Neutrophil (primary cell): ENCODE measurements at regions not wholly inside any gene's neighbourhood (a gene's known extent, or its start where the extent isn't known, plus 50 kb on each side); places are given as distances from the start of the nearest gene placed in this dataset.

Experiments
- H3K27ac ChIP-seq: fragments of 200-600 bp; sonication (generic); 2 replicates; pipeline ENCODE4 v1.5.1; 2016; ENCODE audit warnings: mild to moderate bottlenecking, moderate library complexity
- H3K27me3 ChIP-seq: fragments of 200-600 bp; sonication (generic); 2 replicates; pipeline ENCODE4 v1.6.0; 2016; ENCODE audit warnings: mild to moderate bottlenecking
- H3K36me3 ChIP-seq: fragments of 200-600 bp; sonication (generic); 2 replicates; pipeline ENCODE4 v1.5.1; 2017
- H3K4me1 ChIP-seq, 2 experiments: fragments of 200-600 bp in 1 of 2; sonication (generic) in 1 of 2; 1 replicate in 1 of 2; 2 replicates in 1 of 2; pipeline versions ENCODE4 v1.5.1 to v1.6.1; 2013 to 2016; ENCODE audit warnings: low read depth in 1 of 2, low read length in 1 of 2, mild to moderate bottlenecking in 1 of 2, moderate library complexity in 1 of 2; ENCODE audit not compliant: control insufficient read depth in 1 of 2, insufficient read depth in 1 of 2
- H3K4me3 ChIP-seq, 2 experiments: fragments of 200-600 bp in 1 of 2; sonication (generic) in 1 of 2; 1 replicate in 1 of 2; 2 replicates in 1 of 2; pipeline ENCODE4 v1.5.1; 2013 to 2016; ENCODE audit warnings: low read depth in 1 of 2, low read length in 1 of 2, mild to moderate bottlenecking in 1 of 2, moderate library complexity in 1 of 2
- H3K9me3 ChIP-seq: fragments of 200-600 bp; sonication (generic); 2 replicates; pipeline ENCODE4 v1.5.1; 2016
- TF ChIP-seq, protein P1 (sequence below): fragments of 200-600 bp; sonication (generic); IDR thresholded peaks from 2 replicates; pipeline ENCODE4 v1.5.1; 2016; ENCODE audit warnings: antibody characterized with exemption

- peaks cover 36% of the 10 kb centered on the region for H3K27me3 ChIP-seq
- no peak overlapping the region for H3K27ac ChIP-seq
- H3K4me3 ChIP-seq: no peak overlapping the region
- H3K36me3 ChIP-seq: no peaks in the 10 kb centered on the region
- no peaks in the 10 kb centered on the region for H3K4me1 ChIP-seq
- TF ChIP-seq, protein P1, sequence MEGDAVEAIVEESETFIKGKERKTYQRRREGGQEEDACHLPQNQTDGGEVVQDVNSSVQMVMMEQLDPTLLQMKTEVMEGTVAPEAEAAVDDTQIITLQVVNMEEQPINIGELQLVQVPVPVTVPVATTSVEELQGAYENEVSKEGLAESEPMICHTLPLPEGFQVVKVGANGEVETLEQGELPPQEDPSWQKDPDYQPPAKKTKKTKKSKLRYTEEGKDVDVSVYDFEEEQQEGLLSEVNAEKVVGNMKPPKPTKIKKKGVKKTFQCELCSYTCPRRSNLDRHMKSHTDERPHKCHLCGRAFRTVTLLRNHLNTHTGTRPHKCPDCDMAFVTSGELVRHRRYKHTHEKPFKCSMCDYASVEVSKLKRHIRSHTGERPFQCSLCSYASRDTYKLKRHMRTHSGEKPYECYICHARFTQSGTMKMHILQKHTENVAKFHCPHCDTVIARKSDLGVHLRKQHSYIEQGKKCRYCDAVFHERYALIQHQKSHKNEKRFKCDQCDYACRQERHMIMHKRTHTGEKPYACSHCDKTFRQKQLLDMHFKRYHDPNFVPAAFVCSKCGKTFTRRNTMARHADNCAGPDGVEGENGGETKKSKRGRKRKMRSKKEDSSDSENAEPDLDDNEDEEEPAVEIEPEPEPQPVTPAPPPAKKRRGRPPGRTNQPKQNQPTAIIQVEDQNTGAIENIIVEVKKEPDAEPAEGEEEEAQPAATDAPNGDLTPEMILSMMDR: no peak
- no peaks in the 10 kb centered on the region for H3K9me3 ChIP-seq
Measured at GRCh38 chr11:116189408-116190170, 583.2 kb downstream of the BUD13 start.

GRCh38 chr11:116188350-116188749 lies 584.4 kb downstream of the BUD13 start:
- Histone ChIP-seq H3K36me3 (no peaks in the 10 kb centered on the region), H3K4me3 (no peak overlapping the region), H3K4me1 (no peaks in the 10 kb centered on the region), H3K27me3 (peaks cover 23% of the 10 kb centered on the region), H3K27ac (no peak overlapping the region), H3K9me3 (no peaks in the 10 kb centered on the region)
- TF ChIP-seq, protein P1: no peak

DNA sequence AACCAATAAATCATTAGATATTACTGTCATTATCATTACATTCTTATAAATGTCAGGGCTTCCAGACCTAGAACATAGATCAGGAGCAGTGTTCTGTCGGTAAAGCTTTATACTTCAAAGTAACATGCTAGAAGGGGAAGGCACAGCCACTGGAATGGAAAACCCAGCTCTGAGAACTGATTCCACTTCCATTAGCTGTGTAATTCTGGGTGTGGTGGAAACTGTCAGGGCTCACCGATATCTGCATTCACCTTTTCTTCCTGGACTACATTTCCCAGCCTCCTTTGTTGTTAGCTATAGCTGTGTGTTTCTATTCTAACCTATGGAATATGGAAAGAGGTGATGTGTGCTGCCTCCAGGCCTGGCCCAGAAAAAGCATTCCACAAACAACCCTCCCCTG lies 585.8 kb downstream of the BUD13 start:
- Histone ChIP-seq H3K9me3 (no peaks in the 10 kb centered on the region), H3K4me1 (no peaks in the 10 kb centered on the region), H3K4me3 (no peak overlapping the region), H3K36me3 (no peaks in the 10 kb centered on the region), H3K27me3 (peaks cover 10% of the 10 kb centered on the region), H3K27ac (no peak overlapping the region)
- TF ChIP-seq, protein P1: no peak

- H3K36me3 ChIP-seq: no peaks in the 10 kb centered on the region
- no peaks in the 10 kb centered on the region for H3K27me3 ChIP-seq
- H3K4me3 ChIP-seq: no peak overlapping the region
- H3K9me3 ChIP-seq: no peaks in the 10 kb centered on the region
- no peaks in the 10 kb centered on the region for H3K4me1 ChIP-seq
- no peak overlapping the region for H3K27ac ChIP-seq
- TF ChIP-seq, protein P1: no peak
Measured at GRCh38 chr11:116185551-116185950, 587.2 kb downstream of the BUD13 start.

DNA sequence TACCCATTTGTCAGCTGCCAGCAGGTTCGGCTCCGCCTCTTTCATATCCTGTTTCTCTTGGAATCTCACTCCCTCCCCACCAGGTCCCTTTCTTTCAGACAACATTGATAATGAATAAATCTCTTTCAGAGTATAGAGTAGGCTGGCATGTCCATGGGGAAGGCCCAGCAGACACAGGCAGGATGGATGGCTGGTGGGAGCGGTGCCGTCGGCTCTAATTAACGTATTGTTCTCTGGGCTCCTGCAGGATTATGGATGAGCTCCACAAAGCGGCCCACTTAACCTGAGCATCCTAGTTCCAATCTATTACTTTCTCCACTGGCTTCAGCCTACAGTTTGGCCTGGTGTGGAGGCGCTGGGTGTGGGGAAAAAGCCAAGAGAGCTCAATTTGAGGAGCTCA lies 588.0 kb downstream of the BUD13 start:
- TF ChIP-seq, protein P1: no peak
- no peaks in the 10 kb centered on the region for H3K4me1 ChIP-seq
- no peaks in the 10 kb centered on the region for H3K9me3 ChIP-seq
- H3K36me3 ChIP-seq: no peaks in the 10 kb centered on the region
- H3K27ac ChIP-seq: no peak overlapping the region
- no peaks in the 10 kb centered on the region for H3K27me3 ChIP-seq
- no peak overlapping the region for H3K4me3 ChIP-seq
